Kidney epithelial cell (primary cell): ENCODE measurements at regions not wholly inside any gene's neighbourhood (a gene's known extent, or its start where the extent isn't known, plus 50 kb on each side); places are given as distances from the start of the nearest gene placed in this dataset.

Experiments
- DNase-seq: peaks from one replicate; pipeline ENCODE4 v3.0.0-alpha.2; 2010; ENCODE audit warnings: low read depth
- H3K27me3 ChIP-seq: 2 replicates; pipeline ENCODE4 v1.6.0; 2011; ENCODE audit warnings: low read length; ENCODE audit not compliant: control insufficient read depth, insufficient read depth
- H3K36me3 ChIP-seq: 2 replicates; pipeline ENCODE4 v1.5.1; 2011; ENCODE audit warnings: low read length; ENCODE audit not compliant: control insufficient read depth, insufficient read depth
- H3K4me3 ChIP-seq: 2 replicates; pipeline ENCODE4 v1.5.1; 2011; ENCODE audit warnings: low read depth, mild to moderate bottlenecking, control low read depth, low read length
- TF ChIP-seq, protein P1 (sequence below): IDR thresholded peaks from 2 replicates; pipeline ENCODE4 v1.5.1; 2011; ENCODE audit warnings: mild to moderate bottlenecking, moderate library complexity, low read length, control low read depth, inconsistent platforms; ENCODE audit not compliant: insufficient read depth, poor library complexity, severe bottlenecking

DNA sequence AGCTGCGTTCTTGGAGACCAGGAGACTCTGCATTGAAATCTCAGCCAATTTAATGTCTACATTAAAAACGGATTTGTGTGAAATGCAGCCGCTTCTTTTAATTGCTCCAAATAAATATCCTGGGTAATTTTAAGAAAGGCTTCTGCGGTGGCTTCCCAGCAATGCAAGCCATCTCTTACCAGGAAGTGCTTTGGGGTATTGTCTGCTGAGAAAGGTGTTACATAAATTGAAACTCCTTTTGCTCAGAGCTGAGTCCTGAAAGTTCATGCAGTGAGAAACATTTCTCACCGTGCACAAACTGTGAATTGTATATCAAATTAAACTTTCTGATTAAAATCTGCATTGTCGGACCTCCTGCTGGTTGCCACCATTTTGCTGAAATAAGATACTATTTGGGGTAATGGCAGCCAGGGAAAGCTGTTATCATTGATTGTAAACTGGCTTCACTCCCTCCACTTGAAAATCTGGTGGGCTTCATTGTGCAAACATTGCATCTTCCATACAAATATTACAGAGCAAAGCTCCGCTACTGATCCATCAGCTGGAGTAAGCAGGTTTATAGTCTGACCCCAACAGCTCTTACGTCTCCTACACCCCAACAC, 59.5 kb downstream of the ZIC5 start:
- no peak overlapping the region for H3K4me3 ChIP-seq
- TF ChIP-seq, protein P1, sequence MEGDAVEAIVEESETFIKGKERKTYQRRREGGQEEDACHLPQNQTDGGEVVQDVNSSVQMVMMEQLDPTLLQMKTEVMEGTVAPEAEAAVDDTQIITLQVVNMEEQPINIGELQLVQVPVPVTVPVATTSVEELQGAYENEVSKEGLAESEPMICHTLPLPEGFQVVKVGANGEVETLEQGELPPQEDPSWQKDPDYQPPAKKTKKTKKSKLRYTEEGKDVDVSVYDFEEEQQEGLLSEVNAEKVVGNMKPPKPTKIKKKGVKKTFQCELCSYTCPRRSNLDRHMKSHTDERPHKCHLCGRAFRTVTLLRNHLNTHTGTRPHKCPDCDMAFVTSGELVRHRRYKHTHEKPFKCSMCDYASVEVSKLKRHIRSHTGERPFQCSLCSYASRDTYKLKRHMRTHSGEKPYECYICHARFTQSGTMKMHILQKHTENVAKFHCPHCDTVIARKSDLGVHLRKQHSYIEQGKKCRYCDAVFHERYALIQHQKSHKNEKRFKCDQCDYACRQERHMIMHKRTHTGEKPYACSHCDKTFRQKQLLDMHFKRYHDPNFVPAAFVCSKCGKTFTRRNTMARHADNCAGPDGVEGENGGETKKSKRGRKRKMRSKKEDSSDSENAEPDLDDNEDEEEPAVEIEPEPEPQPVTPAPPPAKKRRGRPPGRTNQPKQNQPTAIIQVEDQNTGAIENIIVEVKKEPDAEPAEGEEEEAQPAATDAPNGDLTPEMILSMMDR: no peak

GRCh38 chr13:99911069-99911964, 60.2 kb downstream of the ZIC5 start:
- Histone ChIP-seq H3K4me3 (no peak overlapping the region), H3K27me3 (peaks cover 32% of the 10 kb centered on the region), H3K36me3 (no peaks in the 10 kb centered on the region)
- DNase-seq: no peak
- TF ChIP-seq, protein P1: no peak

More for the DNA sequence above, 59.5 kb downstream of the ZIC5 start:
- H3K36me3 ChIP-seq: no peaks in the 10 kb centered on the region
- DNase-seq: no peak
- H3K27me3 ChIP-seq: peaks cover 32% of the 10 kb centered on the region

DNA sequence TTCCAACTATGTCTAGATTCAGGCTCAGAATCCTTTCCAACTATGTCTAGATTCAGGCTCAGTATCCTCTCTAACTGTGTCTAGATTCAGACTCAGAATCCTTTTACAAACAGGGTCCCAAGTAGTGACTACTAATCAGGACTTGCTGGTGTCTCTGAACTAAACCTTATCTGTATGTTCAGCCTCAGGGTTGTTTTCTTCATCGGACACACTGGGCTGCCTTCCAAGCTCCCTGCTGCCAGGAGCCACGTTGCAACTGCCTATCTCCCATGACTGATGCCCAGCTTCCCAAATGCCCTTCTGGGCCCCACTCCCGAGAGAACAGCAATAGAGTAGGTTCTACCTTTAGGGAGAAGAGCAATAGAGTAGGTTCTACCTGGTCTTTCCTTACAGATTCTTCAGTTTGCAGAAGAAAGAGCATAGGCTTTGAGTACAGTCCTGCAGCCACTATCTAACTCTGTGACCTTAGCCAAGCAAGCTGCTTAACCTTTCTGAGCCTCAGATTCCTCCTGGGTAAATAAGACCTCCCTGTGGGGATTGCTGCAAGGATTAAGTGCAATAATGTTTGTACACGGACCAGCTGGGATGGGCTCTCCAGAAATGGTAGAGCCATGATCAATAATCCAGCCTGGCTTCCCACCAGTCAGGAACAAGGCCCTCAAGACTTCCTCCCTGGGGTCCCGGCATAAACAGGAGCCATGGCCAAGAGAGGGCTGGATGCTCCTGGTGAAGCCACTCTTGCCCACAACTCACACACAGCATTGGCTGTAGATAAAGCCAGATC, 61.5 kb downstream of the ZIC5 start:
- DNase-seq: no peak
- no peak overlapping the region for H3K4me3 ChIP-seq
- TF ChIP-seq, protein P1: no peak
- H3K36me3 ChIP-seq: no peaks in the 10 kb centered on the region
- H3K27me3 ChIP-seq: peaks cover 35% of the 10 kb centered on the region

GRCh38 chr13:99909097-99909835, 62.3 kb downstream of the ZIC5 start:
- DNase-seq: no peak
- Histone ChIP-seq H3K27me3 (peaks cover 36% of the 10 kb centered on the region), H3K4me3 (no peak overlapping the region), H3K36me3 (no peaks in the 10 kb centered on the region)
- TF ChIP-seq, protein P1: no peak

GRCh38 chr13:99908140-99908803, 63.3 kb downstream of the ZIC5 start:
- TF ChIP-seq, protein P1: no peak
- DNase-seq: no peak
- no peaks in the 10 kb centered on the region for H3K36me3 ChIP-seq
- no peak overlapping the region for H3K4me3 ChIP-seq
- peaks cover 32% of the 10 kb centered on the region for H3K27me3 ChIP-seq
